Mesodermal cell (in vitro differentiated cells): ENCODE measurements at regions not wholly inside any gene's neighbourhood (a gene's known extent, or its start where the extent isn't known, plus 50 kb on each side); places are given as distances from the start of the nearest gene placed in this dataset.

Experiments used
- H3K27ac ChIP-seq: 2 replicates; pipeline ENCODE4 v1.7.0; 2013; ENCODE audit warnings: mild to moderate bottlenecking, low read depth, low read length, moderate library complexity; ENCODE audit not compliant: severe bottlenecking
- H3K36me3 ChIP-seq: 2 replicates; pipeline ENCODE4 v1.7.1; 2013; ENCODE audit warnings: mild to moderate bottlenecking, low read length, moderate library complexity; ENCODE audit not compliant: control insufficient read depth, insufficient read depth
- H3K4me1 ChIP-seq: one replicate; pipeline ENCODE4 v1.7.1; 2013; ENCODE audit warnings: mild to moderate bottlenecking, low read length; ENCODE audit not compliant: insufficient read depth, control insufficient read depth, poor library complexity, severe bottlenecking
- H3K4me3 ChIP-seq: 2 replicates; pipeline ENCODE4 v1.7.0; 2013; ENCODE audit warnings: low read length, control low read depth, mild to moderate bottlenecking; ENCODE audit not compliant: insufficient read depth, poor library complexity, severe bottlenecking; ENCODE audit errors: extremely low read depth
- H3K9me3 ChIP-seq: 2 replicates; pipeline ENCODE4 v1.7.1; 2013; ENCODE audit warnings: mild to moderate bottlenecking, low read length, moderate library complexity; ENCODE audit not compliant: control insufficient read depth
- WGBS, 2 experiments: methylation state at CpG; one replicate each; pipeline ENCODE4 v1.1.5; 2013; ENCODE audit warnings: missing lambda C conversion rate in 2 of 2; ENCODE audit not compliant: insufficient coverage in 2 of 2; 5-methylcytosine and 5-hydroxymethylcytosine counted together

GRCh38 chr11:28835317-28835716 is 727.1 kb downstream of the METTL15 start:
- no peaks in the 10 kb centered on the region for H3K36me3 ChIP-seq
- no peak overlapping the region for H3K27ac ChIP-seq

GRCh38 chr11:28834877-28835276 is 726.7 kb downstream of the METTL15 start:
- H3K9me3 ChIP-seq = no peaks in the 10 kb centered on the region
- H3K4me3 ChIP-seq = no peak overlapping the region
- H3K36me3 ChIP-seq = no peaks in the 10 kb centered on the region
- H3K27ac ChIP-seq = peak overlapping the region; percentile 77
- H3K4me1 ChIP-seq = peaks cover 33% of the 10 kb centered on the region
- 44 to 83% methylated on average over 1 to 2 of the region's 3 CpGs for WGBS, 2 experiments

More at GRCh38 chr11:28835317-28835716, 727.1 kb downstream of the METTL15 start:
- H3K4me1 ChIP-seq = peaks cover 33% of the 10 kb centered on the region
- H3K9me3 ChIP-seq = no peaks in the 10 kb centered on the region
- no peak overlapping the region for H3K4me3 ChIP-seq

- no peak overlapping the region for H3K4me3 ChIP-seq
- no peaks in the 10 kb centered on the region for H3K9me3 ChIP-seq
- WGBS, 2 experiments = 36 to 67% methylated on average over 2 of the region's 2 CpGs
- peaks cover 33% of the 10 kb centered on the region for H3K4me1 ChIP-seq
- no peaks in the 10 kb centered on the region for H3K36me3 ChIP-seq
- H3K27ac ChIP-seq = peak overlapping the region; percentile 93
These were observed 725.5 kb downstream of the METTL15 start for GRCh38 chr11:28833670-28834069.

- H3K36me3 ChIP-seq = no peaks in the 10 kb centered on the region
- no peak overlapping the region for H3K4me3 ChIP-seq
- WGBS, 2 experiments = no CpG with 5 or more reads among the region's 2 CpGs
- peak overlapping the region; percentile 93 for H3K27ac ChIP-seq
- H3K9me3 ChIP-seq = no peaks in the 10 kb centered on the region
- H3K4me1 ChIP-seq = peaks cover 33% of the 10 kb centered on the region
These were observed 725.0 kb downstream of the METTL15 start for GRCh38 chr11:28833169-28833568.

- Histone ChIP-seq H3K4me3 (no peak overlapping the region), H3K4me1 (no peaks in the 10 kb centered on the region), H3K36me3 (no peaks in the 10 kb centered on the region), H3K9me3 (no peaks in the 10 kb centered on the region), H3K27ac (no peak overlapping the region)
- no CpG with 5 or more reads among the region's 1 CpG for WGBS, 2 experiments
These were observed 718.6 kb downstream of the METTL15 start for GRCh38 chr11:28826807-28827206.

- Histone ChIP-seq H3K4me3 (no peak overlapping the region), H3K9me3 (no peaks in the 10 kb centered on the region), H3K4me1 (no peaks in the 10 kb centered on the region), H3K36me3 (no peaks in the 10 kb centered on the region), H3K27ac (no peak overlapping the region)
- WGBS, 2 experiments = 79 to 83% methylated on average over 1 to 3 of the region's 4 CpGs
These were observed 714.4 kb downstream of the METTL15 start for GRCh38 chr11:28822576-28822975.

- no peak overlapping the region for H3K27ac ChIP-seq
- no peaks in the 10 kb centered on the region for H3K4me1 ChIP-seq
- no peaks in the 10 kb centered on the region for H3K36me3 ChIP-seq
- H3K4me3 ChIP-seq = no peak overlapping the region
- no peaks in the 10 kb centered on the region for H3K9me3 ChIP-seq
- WGBS, 2 experiments = no CpG with 5 or more reads among the region's 2 CpGs
These were observed 712.3 kb downstream of the METTL15 start for GRCh38 chr11:28820296-28820989.

- Histone ChIP-seq H3K4me1 (no peaks in the 10 kb centered on the region), H3K4me3 (no peak overlapping the region), H3K36me3 (no peaks in the 10 kb centered on the region), H3K27ac (no peak overlapping the region), H3K9me3 (no peaks in the 10 kb centered on the region)
- WGBS, 2 experiments = 81 to 84% methylated on average over 3 to 4 of the region's 4 CpGs
These were observed 711.6 kb downstream of the METTL15 start for GRCh38 chr11:28819741-28820140.

GRCh38 chr11:28815110-28815509 is 706.9 kb downstream of the METTL15 start:
- Histone ChIP-seq H3K4me3 (no peak overlapping the region), H3K36me3 (no peaks in the 10 kb centered on the region), H3K9me3 (no peaks in the 10 kb centered on the region), H3K27ac (no peak overlapping the region), H3K4me1 (no peaks in the 10 kb centered on the region)
- 80 to 86% methylated on average over 1 of the region's 4 CpGs for WGBS, 2 experiments

- Histone ChIP-seq H3K4me3 (no peak overlapping the region), H3K27ac (no peak overlapping the region), H3K4me1 (no peaks in the 10 kb centered on the region), H3K9me3 (no peaks in the 10 kb centered on the region), H3K36me3 (no peaks in the 10 kb centered on the region)
These were observed 700.6 kb downstream of the METTL15 start for GRCh38 chr11:28808771-28809170.

- no peaks in the 10 kb centered on the region for H3K36me3 ChIP-seq
- H3K27ac ChIP-seq = no peak overlapping the region
- no peaks in the 10 kb centered on the region for H3K4me1 ChIP-seq
- no peaks in the 10 kb centered on the region for H3K9me3 ChIP-seq
- no peak overlapping the region for H3K4me3 ChIP-seq
- WGBS, 2 experiments = 71% methylated on average over 1 of the region's 2 CpGs; no CpG with 5 or more reads in 1 of the 2 experiments
These were observed 691.1 kb downstream of the METTL15 start for GRCh38 chr11:28799316-28799715.
